HEK293 (cell line): ENCODE measurements at regions not wholly inside any gene's neighbourhood (a gene's known extent, or its start where the extent isn't known, plus 50 kb on each side); places are given as distances from the start of the nearest gene placed in this dataset.

Experiments used
- HOXA7 ChIP-seq: sonication (generic); formaldehyde crosslinking; IDR thresholded peaks from 2 replicates; pipeline ENCODE4 v1.8.1; 2022; ENCODE audit warnings: missing genetic modification reagents, borderline replicate concordance
- PRDM2 ChIP-seq: fragments of 450-650 bp; formaldehyde crosslinking; IDR thresholded peaks from 2 replicates; pipeline ENCODE4 v1.5.1; 2016; ENCODE audit warnings: missing biosample characterization, missing genetic modification characterization, borderline replicate concordance
- SP3 ChIP-seq: fragments of 450-650 bp; formaldehyde crosslinking; IDR thresholded peaks from 2 replicates; pipeline ENCODE4 v1.5.1; 2016; ENCODE audit warnings: missing biosample characterization, missing genetic modification characterization
- ZNF148 ChIP-seq: fragments of 450-650 bp; formaldehyde crosslinking; IDR thresholded peaks from 2 replicates; pipeline ENCODE4 v1.5.0; 2017; ENCODE audit warnings: missing biosample characterization, missing genetic modification characterization, borderline replicate concordance
- ZNF221 ChIP-seq: fragments of 450-650 bp; formaldehyde crosslinking; IDR thresholded peaks from 2 replicates; pipeline ENCODE4 v1.5.1; 2017; ENCODE audit warnings: missing biosample characterization, missing genetic modification characterization, borderline replicate concordance
- ZNF404 ChIP-seq: fragments of 450-650 bp; formaldehyde crosslinking; IDR thresholded peaks from 2 replicates; pipeline ENCODE4 v1.5.1; 2017; ENCODE audit warnings: missing biosample characterization, missing genetic modification characterization
- ZNF548 ChIP-seq: fragments of 450-650 bp; formaldehyde crosslinking; IDR thresholded peaks from 2 replicates; pipeline ENCODE4 v1.5.1; 2016; ENCODE audit warnings: missing biosample characterization, missing genetic modification characterization
- ZNF843 ChIP-seq: fragments of 450-650 bp; formaldehyde crosslinking; IDR thresholded peaks from 2 replicates; pipeline ENCODE4 v1.5.1; 2016; ENCODE audit warnings: missing biosample characterization, missing genetic modification characterization

DNA sequence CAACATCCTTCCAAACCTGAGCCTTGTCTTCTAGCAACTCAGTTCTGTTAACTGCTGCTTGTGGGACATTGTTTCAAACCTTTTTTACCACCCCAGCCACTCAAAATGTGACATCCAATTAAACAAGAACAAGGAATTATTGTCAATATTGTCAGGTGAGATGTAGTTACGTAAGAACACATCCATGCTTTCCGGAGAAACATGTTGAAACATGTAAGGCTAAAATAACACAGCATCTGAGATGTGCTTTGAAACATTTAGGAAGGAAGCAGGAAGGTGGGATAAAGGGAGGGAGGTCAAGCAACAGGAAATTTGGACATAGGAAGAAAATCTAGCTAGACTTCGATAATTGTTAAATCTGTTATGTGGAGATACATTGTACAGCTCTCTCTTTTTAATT is 50.9 kb upstream of the PRICKLE2 start (continued):
- TF ChIP-seq ZNF548, result no peak
- no peak for TF ChIP-seq SP3 (tag by site-specific recombination)
- no peak for TF ChIP-seq ZNF404
- TF ChIP-seq ZNF221 (tag by site-specific recombination), result no peak
- no peak for TF ChIP-seq PRDM2 (tag by site-specific recombination)
- no peak for TF ChIP-seq ZNF843 (tag by site-specific recombination)
- no peak for TF ChIP-seq HOXA7 (CRISPR knock-in tag)
- no peak for TF ChIP-seq ZNF148 (tag by site-specific recombination)
